ENCODE measurements at regions not wholly inside any gene's neighbourhood (a gene's known extent, or its start where the extent isn't known, plus 50 kb on each side); places are given as distances from the start of the nearest gene placed in this dataset.
"Not testable (repeated sequence)": the region's sequence is repeated elsewhere in the genome, so short reads cannot be mapped to it uniquely, and the experiment has no call there.

DNA sequence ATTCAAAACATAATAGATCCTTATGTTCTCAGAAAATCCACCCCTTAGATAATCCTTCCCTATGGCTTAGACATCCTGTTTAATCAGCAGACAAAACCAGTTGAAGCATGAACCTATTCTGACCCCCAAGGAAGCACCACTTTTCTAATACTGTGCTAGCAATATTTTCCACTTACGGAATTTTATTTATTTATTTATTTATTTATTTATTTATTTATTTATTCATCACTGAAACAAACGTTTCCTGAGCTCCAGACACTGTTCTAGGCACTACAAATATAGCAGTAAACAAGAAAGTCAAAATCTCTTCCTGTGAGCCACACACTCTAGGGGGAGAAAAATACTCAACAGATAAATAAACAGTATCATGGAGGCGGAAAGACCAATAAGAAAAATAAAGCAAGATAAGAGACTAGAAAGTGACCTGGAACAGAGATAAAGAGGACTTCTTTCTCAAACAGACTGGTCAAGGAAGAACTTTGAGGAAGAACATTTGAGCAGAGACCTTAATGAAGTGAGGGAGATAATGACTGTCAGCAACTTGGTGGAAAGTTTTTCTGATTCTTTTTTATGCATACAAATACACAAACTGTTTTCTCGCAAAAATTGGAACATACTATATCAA is 145.5 kb upstream of the POGK start:
- no peak for DNase-seq (ENCODE audit: low spot score)

DNA sequence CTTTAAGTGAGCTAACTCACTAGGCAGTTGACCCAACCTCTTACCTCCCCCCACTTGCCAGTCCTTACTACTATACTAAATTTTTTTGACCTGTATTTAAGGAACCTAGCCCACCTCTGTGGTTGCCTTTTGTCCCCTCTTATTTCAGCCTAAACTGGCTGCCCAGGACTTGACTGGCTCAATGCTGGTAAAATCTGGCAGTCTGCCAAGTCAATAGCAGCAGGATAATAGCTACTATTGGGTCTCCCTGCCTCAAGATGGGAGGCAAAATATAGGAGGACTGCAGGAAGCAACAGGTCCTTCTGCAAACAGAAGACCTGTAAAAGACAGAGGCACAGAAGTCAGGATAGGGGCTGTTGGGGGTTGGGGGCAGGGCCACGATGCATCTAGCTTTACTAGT is 144.2 kb upstream of the POGK start:
- no peak for DNase-seq (ENCODE audit: low spot score)

DNA sequence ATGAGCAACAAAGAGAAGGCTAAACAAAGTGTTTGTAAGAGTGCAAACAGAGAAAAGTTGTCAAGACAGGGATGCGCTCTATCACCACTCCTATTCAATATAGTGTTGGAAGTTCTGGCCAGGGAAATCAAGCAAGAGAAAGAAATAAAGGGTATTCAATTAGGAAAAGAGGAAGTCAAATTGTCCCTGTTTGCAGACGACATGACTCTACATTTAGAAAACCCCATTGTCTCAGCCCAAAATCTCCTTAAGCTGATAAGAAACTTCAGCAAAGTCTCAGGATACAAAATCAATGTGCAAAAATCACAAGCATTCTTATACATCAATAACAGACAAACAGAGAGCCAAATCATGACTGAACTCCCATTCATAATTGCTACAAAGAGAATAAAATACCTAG is 143.4 kb upstream of the POGK start:
- DNase-seq (ENCODE audit: low spot score) = not testable (repeated sequence)

DNA sequence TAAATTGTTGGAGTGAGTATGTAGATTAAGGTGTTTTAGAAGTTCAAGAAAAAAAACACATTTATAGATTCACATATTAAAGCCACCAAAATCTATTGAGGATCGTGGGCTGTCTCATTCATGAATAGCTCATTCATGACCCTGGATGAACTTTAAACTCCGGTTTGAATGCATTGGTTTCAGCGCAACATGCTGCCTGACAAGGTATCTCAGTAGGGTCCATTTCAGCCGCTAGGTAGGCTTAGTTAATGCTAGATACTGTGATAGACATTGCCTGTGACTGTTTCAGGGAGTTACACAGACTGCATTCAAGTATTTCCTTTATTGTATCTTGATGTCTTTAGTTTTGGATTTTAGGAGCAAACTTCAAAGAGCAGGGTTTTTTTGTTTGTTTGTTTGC is 140.5 kb upstream of the POGK start:
- DNase-seq (ENCODE audit: low spot score) = no peak

DNA sequence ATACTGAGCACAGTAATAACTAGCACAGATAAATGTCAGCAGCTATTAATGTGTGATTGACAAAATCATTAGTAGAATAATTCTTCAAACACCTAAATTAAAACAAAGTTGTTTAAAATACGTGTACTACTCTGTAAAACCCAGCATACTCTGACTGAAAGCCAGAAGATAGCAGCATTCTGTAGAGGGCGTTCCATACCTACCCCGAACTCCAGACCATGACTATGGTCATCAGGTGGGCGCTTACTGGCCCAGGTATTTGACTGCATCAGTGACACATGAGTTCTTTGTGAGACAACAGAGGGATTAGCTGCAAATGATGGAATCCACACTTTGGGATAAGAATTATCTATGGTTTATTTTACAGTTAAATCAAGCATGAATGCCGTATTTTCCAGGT is 139.7 kb upstream of the POGK start:
- DNase-seq (ENCODE audit: low spot score) = no peak

- no peak for DNase-seq (ENCODE audit: low spot score)
Observed at GRCh38 chr1:166700696-166701095, 138.6 kb upstream of the POGK start.

DNA sequence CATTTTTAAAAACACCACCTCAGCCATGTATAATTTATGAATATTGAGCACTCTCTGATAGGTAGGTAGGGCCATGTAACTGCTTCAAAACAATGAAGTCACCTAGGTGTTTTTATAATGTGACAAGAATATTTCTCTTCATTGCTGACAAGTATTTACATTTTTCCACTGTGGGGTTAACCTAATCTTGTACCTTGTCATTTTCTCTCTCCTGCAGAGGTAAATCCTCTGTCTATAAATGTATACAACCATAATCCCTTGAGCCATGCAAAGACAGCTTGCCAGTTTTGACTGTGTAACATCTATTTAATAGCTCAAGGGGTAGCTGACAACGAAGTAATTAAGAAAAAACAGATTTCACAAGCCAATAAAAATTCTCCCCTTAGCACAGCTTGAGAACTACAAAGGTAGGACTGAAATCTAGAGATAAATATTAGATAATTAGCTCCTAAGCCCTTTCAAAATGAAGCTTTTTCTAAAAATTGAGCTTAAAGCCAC is 137.6 kb upstream of the POGK start:
- DNase-seq (ENCODE audit: low spot score) = no peak

DNA sequence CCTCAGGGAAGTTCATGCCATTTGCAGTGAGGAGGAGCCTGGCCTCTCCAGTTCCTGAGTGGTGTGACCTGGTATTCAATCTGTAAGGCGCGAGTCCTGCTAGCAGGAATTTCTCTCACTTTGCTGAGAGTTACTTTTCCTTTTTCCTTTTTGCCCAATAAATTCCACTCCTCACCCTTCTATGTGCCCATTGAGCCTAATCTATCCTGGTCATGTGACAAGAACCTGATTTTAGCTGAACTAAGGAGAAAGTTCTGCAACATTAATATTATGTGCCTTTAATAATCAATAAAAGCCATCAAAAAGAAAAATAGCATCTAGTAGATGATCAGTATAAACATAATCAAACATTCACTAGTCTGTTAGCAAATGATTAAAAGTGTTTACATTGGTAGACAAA is 136.1 kb upstream of the POGK start:
- DNase-seq (ENCODE audit: low spot score) = no peak

GRCh38 chr1:166703726-166704462 is 135.4 kb upstream of the POGK start:
- DNase-seq (ENCODE audit: low spot score) = no peak

DNA sequence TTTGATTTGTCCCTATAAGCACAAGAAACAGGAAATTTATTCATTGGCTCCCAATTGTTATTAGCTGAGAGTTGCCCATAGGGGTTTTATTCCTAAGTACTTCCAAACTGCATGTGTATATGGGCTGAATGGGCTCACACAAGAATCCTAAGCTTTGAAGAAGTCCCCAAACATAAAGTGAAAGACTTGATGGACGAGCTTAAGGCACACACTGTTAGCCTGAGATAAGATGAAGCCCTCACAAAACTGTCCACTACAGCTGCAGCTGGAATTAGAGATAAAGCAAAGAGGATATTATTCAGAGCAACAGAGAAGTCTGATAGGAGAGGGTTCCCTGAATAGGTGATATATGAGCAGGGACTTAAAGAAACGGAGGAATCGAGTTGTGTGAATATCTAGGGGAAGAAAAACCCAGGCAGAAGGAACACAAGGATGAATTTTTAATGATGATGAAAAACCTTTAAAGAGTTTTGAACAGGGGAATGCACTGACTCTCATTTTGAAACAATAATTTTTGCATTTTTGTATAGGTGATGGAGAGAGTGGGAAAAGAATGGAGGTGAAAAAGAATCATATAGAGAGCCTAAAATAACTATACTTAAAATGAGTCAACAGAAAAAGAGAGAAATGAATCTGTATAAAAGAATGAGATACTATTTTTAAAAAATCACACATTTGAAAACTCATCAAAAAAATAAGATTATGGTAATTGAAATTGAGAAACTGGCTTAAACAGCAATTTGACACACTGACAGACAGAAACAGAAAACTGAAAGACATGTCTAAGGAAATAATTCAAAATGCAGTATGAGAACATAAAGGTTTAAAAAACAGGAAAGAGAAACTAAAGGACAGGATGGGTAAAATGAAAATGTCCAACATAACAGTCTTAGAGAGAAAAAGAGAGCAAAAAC is 133.6 kb upstream of the POGK start:
- no peak for DNase-seq (ENCODE audit: low spot score)

- DNase-seq (ENCODE audit: low spot score) = no peak
Observed at GRCh38 chr1:166716620-166717019, 122.7 kb upstream of the POGK start.

- no peak for DNase-seq (ENCODE audit: low spot score)
Observed at GRCh38 chr1:166721145-166721544, 118.1 kb upstream of the POGK start.

GRCh38 chr1:166730299-166730888 is 108.9 kb upstream of the POGK start:
- no peak for DNase-seq (ENCODE audit: low spot score)

DNA sequence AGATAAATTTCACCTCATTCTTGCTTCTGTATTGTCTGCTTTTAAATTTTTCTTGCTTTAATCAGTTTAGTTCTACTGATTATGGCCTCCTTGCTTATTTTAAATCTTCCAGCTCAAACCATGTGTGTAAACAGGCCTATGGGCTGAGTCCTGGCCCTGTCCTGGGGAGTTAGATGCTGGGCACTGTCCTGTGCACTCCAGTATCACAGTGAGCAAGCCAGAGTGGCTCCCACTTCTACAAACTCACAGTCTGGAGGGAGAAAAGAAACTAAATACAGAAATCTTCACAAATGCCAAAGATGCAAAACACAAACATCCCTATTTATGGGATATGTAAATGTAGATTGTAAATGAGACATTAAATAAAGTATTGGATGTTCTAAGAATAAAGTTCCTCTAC is 101.1 kb upstream of the POGK start:
- no peak for DNase-seq (ENCODE audit: low spot score)

DNA sequence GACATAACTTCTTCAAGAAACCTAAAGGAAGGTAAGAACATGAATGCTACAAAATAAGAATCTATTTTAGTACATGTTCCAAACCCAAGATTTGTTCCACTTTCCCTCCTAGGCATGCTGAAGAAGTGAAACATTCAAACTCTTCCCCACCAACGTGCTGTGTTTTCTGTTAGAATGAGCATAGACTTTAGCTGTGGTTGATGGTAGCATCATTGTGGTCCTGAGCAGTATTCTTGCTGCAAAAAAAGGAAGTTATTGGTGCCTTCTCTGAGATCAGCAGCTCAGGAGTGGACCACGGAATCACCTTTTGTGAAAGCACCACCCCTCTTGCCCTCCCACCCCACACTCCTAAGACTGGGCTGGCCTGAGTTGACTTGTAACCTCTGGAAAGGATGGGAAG is 100.4 kb upstream of the POGK start:
- DNase-seq (ENCODE audit: low spot score) = no peak

DNA sequence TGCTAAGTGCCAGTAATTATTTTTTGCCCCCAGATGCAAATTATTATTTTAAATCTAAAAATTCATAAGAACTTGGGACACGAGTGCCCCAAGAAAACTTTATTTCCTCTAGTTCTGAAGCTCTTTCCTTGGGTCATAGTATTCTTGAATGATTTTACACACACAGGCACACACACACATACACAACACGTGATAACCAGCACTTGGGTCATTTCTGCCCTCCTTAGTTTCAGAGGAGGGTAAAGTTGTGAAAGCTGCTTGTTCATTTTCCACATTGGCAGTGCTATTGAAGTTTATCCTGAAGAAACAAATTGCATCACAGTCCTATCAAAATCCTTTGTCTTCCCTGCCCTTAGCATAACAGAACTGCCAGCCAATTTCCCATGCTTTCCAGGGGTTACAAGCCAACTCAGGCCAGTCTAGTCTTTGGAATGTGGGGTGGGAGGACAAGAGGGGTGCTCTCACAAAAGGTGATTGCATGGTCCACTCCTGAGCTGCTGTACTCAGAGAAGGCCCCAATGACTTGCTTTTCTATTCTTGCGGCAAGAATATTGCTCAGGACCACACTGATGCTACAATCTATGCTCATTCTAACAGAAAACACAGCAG is 98.5 kb upstream of the POGK start:
- no peak for DNase-seq (ENCODE audit: low spot score)

DNA sequence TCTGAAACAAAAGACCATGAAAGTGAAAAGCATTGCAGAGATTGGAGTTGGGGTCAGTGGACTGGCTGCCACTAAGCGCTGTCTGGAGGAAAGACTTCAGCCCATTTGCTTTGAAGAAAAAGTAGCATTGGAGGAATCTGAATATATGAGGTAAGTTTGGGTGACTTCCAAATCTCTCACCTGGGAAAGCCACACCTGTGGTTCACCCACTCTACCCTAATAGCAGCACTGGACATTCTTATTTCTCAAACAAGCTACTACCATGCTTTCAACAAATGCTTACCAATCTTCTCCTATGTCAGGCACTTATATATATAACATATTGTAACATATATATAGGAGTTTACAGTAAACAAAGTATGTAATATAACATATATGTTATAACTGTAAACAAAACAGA is 76.0 kb upstream of the POGK start:
- DNase-seq (ENCODE audit: low spot score) = no peak

GRCh38 chr1:166766942-166767341 is 72.3 kb upstream of the POGK start:
- DNase-seq (ENCODE audit: low spot score) = no peak

DNA sequence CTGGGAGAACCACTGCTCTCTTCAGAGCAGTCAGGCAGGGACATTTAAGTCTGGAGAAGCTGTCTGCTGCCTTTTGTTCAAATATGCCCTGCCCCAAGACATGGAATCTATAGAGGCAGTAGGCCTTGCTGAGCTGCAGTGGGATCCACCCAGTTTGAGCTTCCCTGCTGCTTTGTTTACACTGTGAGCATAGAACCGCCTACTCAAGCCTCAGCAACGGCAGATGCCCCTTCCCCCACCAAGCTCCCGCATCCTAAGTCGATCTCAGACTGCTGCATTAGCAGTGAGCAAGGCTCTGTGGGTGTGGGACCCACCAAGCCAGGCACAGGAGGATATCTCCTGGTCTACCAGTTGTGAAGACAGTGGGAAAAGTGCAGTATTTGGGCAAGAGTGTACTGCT is 54.6 kb upstream of the POGK start:
- not testable (repeated sequence) for DNase-seq (ENCODE audit: low spot score)

DNA sequence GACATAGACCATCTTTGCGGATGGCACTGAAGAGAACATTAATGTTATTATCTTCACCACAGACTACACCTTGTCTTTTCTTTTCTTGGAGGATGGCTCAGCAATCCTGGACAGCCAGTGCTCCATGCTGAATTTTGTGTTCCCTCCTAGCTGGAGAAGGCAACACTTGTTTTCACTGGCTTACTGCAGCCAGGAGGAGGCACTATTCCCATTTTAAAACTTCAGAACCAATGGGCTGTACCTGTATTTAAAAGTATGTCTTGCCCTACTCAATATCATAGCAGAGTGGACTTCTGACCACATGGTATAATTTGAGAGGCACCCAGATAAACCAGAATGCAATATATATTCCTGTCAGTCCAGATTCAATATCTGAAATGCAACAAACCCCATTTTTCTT is 53.3 kb upstream of the POGK start:
- DNase-seq (ENCODE audit: low spot score) = no peak

DNA sequence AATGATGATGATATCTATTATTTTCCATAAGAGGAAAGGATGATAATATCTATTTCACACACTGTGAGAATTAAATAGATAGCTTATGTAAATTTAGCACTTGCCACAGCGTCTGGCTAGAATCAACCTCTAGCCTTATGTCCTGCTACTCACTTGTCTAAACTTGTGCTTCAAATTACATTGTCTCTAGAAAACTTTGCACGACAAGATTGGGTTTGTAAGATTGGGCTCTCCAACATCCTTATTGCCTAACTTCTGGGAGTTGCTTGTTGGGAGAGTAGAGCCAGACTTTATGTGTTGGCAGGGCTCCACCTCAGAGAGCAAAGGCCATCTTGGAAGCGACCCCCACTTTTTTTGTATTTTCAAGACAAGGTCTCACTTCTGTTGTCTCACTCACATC is 50.0 kb upstream of the POGK start:
- no peak for DNase-seq (ENCODE audit: low spot score)
